ENCODE measurements at regions not wholly inside any gene's neighbourhood (a gene's known extent, or its start where the extent isn't known, plus 50 kb on each side); places are given as distances from the start of the nearest gene placed in this dataset.

DNA sequence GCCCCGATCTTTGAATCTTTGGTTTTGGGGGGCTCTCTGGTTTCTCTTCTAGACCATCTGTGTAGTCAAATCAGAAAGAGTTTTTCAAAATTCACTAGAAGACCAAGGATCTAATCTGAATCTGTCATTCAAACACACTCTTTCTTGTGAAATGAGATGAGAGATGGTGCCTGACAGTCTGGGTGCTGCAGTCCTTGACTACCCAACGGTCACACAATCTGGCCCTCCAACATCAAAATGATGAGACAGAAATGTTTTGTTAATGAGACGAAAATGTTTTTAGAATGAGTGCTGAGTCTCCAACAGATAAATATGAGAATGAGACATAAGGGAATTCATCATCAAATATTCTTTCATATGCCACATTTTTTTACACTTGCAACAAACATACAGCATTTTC, 695.7 kb upstream of the USP15 start:
- H3K9me3 ChIP-seq (replicated peaks; ENCODE audit: control insufficient read depth, insufficient read depth, low read depth, low read length): no peaks in the 10 kb centered on the region
- H3K4me1 ChIP-seq (replicated peaks in 1 of 2; ENCODE audit: control insufficient read depth in 2 of 2, insufficient read depth in 2 of 2, low read length in 2 of 2): no peaks in the 10 kb centered on the region
- no peak for TF ChIP-seq WHSC1 (IDR thresholded peaks at IDR 0.05; ENCODE audit: low read length)
- TF ChIP-seq, protein P1, sequence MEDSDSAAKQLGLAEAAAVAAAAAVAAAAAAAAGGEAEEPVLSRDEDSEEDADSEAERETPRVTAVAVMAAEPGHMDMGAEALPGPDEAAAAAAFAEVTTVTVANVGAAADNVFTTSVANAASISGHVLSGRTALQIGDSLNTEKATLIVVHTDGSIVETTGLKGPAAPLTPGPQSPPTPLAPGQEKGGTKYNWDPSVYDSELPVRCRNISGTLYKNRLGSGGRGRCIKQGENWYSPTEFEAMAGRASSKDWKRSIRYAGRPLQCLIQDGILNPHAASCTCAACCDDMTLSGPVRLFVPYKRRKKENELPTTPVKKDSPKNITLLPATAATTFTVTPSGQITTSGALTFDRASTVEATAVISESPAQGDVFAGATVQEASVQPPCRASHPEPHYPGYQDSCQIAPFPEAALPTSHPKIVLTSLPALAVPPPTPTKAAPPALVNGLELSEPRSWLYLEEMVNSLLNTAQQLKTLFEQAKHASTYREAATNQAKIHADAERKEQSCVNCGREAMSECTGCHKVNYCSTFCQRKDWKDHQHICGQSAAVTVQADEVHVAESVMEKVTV (CRISPR knock-in tag; IDR thresholded peaks at IDR 0.05): no peak
- TF ChIP-seq, protein P2, sequence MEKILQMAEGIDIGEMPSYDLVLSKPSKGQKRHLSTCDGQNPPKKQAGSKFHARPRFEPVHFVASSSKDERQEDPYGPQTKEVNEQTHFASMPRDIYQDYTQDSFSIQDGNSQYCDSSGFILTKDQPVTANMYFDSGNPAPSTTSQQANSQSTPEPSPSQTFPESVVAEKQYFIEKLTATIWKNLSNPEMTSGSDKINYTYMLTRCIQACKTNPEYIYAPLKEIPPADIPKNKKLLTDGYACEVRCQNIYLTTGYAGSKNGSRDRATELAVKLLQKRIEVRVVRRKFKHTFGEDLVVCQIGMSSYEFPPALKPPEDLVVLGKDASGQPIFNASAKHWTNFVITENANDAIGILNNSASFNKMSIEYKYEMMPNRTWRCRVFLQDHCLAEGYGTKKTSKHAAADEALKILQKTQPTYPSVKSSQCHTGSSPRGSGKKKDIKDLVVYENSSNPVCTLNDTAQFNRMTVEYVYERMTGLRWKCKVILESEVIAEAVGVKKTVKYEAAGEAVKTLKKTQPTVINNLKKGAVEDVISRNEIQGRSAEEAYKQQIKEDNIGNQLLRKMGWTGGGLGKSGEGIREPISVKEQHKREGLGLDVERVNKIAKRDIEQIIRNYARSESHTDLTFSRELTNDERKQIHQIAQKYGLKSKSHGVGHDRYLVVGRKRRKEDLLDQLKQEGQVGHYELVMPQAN (IDR thresholded peaks at IDR 0.05; ENCODE audit: borderline replicate concordance): no peak
- TF ChIP-seq ETV5 (CRISPR knock-in tag; IDR thresholded peaks at IDR 0.05; ENCODE audit: low read depth): no peak
- no peak for TF ChIP-seq SRSF7 (optimal IDR thresholded peaks at IDR 0.05; ENCODE audit: low read depth, low read length)
- TF ChIP-seq ETV6 (IDR thresholded peaks at IDR 0.05; ENCODE audit: borderline replicate concordance in 1 of 2, low read depth in 2 of 2, low read length in 1 of 2): no peak
- TF ChIP-seq ETV6 (CRISPR knock-in tag; IDR thresholded peaks at IDR 0.05; ENCODE audit: borderline replicate concordance): no peak
- TF ChIP-seq, protein P3, sequence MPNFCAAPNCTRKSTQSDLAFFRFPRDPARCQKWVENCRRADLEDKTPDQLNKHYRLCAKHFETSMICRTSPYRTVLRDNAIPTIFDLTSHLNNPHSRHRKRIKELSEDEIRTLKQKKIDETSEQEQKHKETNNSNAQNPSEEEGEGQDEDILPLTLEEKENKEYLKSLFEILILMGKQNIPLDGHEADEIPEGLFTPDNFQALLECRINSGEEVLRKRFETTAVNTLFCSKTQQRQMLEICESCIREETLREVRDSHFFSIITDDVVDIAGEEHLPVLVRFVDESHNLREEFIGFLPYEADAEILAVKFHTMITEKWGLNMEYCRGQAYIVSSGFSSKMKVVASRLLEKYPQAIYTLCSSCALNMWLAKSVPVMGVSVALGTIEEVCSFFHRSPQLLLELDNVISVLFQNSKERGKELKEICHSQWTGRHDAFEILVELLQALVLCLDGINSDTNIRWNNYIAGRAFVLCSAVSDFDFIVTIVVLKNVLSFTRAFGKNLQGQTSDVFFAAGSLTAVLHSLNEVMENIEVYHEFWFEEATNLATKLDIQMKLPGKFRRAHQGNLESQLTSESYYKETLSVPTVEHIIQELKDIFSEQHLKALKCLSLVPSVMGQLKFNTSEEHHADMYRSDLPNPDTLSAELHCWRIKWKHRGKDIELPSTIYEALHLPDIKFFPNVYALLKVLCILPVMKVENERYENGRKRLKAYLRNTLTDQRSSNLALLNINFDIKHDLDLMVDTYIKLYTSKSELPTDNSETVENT (CRISPR knock-in tag; IDR thresholded peaks at IDR 0.05): no peak
- 4% methylated on average over 2 of the region's 3 CpGs for WGBS (ENCODE audit: insufficient coverage, low coverage, missing lambda C conversion rate)
- no peaks in the 10 kb centered on the region for H3K27me3 ChIP-seq (ENCODE audit: control insufficient read depth in 2 of 2, insufficient read depth in 2 of 2, low read length in 2 of 2)
- H3K9ac ChIP-seq (ENCODE audit: insufficient read depth in 1 of 2, low read depth in 2 of 2, low read length in 2 of 2): no peak overlapping the region
- no TSS peak for BruUV-seq (replicated peaks)
- no peak overlapping the region for H3K4me3 ChIP-seq
- in situ Hi-C loops (cut with MboI) (no loop called here), intact Hi-C loops (cut with micrococcal nuclease) (no loop called here)
- DNase-seq (ENCODE audit: extremely low read depth in 1 of 4, low spot score in 3 of 4): no peak
- FAIRE-seq: no peak
- POLR2A ChIA-PET: no interaction called here
- no peak for ATAC-seq
- no peaks in the 10 kb centered on the region for H3K9me1 ChIP-seq (ENCODE audit: control insufficient read depth, insufficient read depth, low read length)
- CTCF ChIA-PET (ENCODE audit: low intra/inter-chr PET ratio): no interaction called here
- H3K4me2 ChIP-seq (ENCODE audit: insufficient read depth, low read length): no peak overlapping the region
- no peaks in the 10 kb centered on the region for H4K20me1 ChIP-seq (replicated peaks; ENCODE audit: control insufficient read depth, insufficient read depth, low read length)
- H2AFZ ChIP-seq (ENCODE audit: low read depth, low read length): no peak overlapping the region
- no peaks in the 10 kb centered on the region for H3K79me2 ChIP-seq (ENCODE audit: control insufficient read depth, insufficient read depth, low read length)
- H3K36me3 ChIP-seq (ENCODE audit: control insufficient read depth, insufficient read depth, low read length): no peaks in the 10 kb centered on the region
- H3K27ac ChIP-seq (ENCODE audit: extremely low read depth, low read depth, low read length): no peak overlapping the region

All from K562 (cell line).